Osteoblast (primary cell): ENCODE measurements at regions not wholly inside any gene's neighbourhood (a gene's known extent, or its start where the extent isn't known, plus 50 kb on each side); places are given as distances from the start of the nearest gene placed in this dataset.

ENCODE experiments used
- DNase-seq: peaks from one replicate; pipeline ENCODE4 v3.0.0; 2011; ENCODE audit warnings: low spot score, mixed read lengths; ENCODE audit not compliant: insufficient read length; ENCODE audit errors: missing footprints
- H2AFZ ChIP-seq: 2 replicates; pipeline ENCODE4 v1.6.0; 2011; ENCODE audit warnings: mild to moderate bottlenecking, low read length
- H3K27ac ChIP-seq: 2 replicates; pipeline ENCODE4 v1.5.1; 2011; ENCODE audit warnings: mild to moderate bottlenecking, low read depth, low read length, moderate library complexity
- H3K27me3 ChIP-seq: 2 replicates; pipeline ENCODE4 v1.6.0; 2012; ENCODE audit warnings: mild to moderate bottlenecking, control low read depth, inconsistent platforms, low read length, moderate library complexity; ENCODE audit not compliant: insufficient read depth
- H3K36me3 ChIP-seq: 2 replicates; pipeline ENCODE4 v1.5.1; 2011; ENCODE audit warnings: mild to moderate bottlenecking, low read length, control low read depth, moderate library complexity; ENCODE audit not compliant: insufficient read depth
- H3K4me1 ChIP-seq: 2 replicates; pipeline ENCODE4 v1.5.1; 2011; ENCODE audit warnings: mild to moderate bottlenecking, low read length, control low read depth, moderate library complexity; ENCODE audit not compliant: insufficient read depth
- H3K4me2 ChIP-seq: 2 replicates; pipeline ENCODE4 v1.6.0; 2011; ENCODE audit warnings: mild to moderate bottlenecking, low read length; ENCODE audit not compliant: insufficient read depth
- H3K4me3 ChIP-seq: fragments of 200-600 bp; sonication (generic); 3 replicates; pipeline ENCODE4 v1.5.1; 2012; ENCODE audit warnings: mild to moderate bottlenecking, low read length, inconsistent platforms; ENCODE audit not compliant: insufficient read depth
- H3K79me2 ChIP-seq: 2 replicates; pipeline ENCODE4 v1.6.0; 2012; ENCODE audit warnings: mild to moderate bottlenecking, low read length, control low read depth, inconsistent platforms; ENCODE audit not compliant: insufficient read depth
- H3K9me3 ChIP-seq: 2 replicates; pipeline ENCODE4 v1.5.1; 2011; ENCODE audit warnings: low read depth, low read length, control low read depth
- H4K20me1 ChIP-seq: 2 replicates; pipeline ENCODE4 v1.6.0; 2012; ENCODE audit warnings: mild to moderate bottlenecking, low read length, control low read depth; ENCODE audit not compliant: insufficient read depth
- CTCF ChIP-seq: IDR thresholded peaks from 2 replicates; pipeline ENCODE4 v1.5.1; 2011; ENCODE audit warnings: mild to moderate bottlenecking, low read depth, low read length, moderate library complexity; ENCODE audit errors: extremely low read depth

- Histone ChIP-seq H3K36me3 (no peaks in the 10 kb centered on the region), H3K27me3 (no peaks in the 10 kb centered on the region), H2AFZ (no peak overlapping the region), H4K20me1 (no peaks in the 10 kb centered on the region), H3K4me3 (no peak overlapping the region), H3K79me2 (no peaks in the 10 kb centered on the region), H3K4me2 (no peak overlapping the region), H3K4me1 (no peaks in the 10 kb centered on the region), H3K9me3 (no peaks in the 10 kb centered on the region), H3K27ac (no peak overlapping the region)
- no peak for TF ChIP-seq CTCF
- no peak for DNase-seq
These were observed 140.0 kb downstream of the RAB38 start for GRCh38 chr11:88035271-88035670.

GRCh38 chr11:88017666-88018065 lies 157.6 kb downstream of the RAB38 start:
- DNase-seq = no peak
- H3K4me3 ChIP-seq = no peak overlapping the region
- no peak overlapping the region for H3K4me2 ChIP-seq
- no peak overlapping the region for H2AFZ ChIP-seq
- H4K20me1 ChIP-seq = no peaks in the 10 kb centered on the region
- H3K9me3 ChIP-seq = no peaks in the 10 kb centered on the region
- H3K79me2 ChIP-seq = no peaks in the 10 kb centered on the region
- TF ChIP-seq CTCF = no peak
- H3K27ac ChIP-seq = no peak overlapping the region
- H3K27me3 ChIP-seq = no peaks in the 10 kb centered on the region
- no peaks in the 10 kb centered on the region for H3K36me3 ChIP-seq
- no peaks in the 10 kb centered on the region for H3K4me1 ChIP-seq

- TF ChIP-seq CTCF = peak; percentile 80
- no peak overlapping the region for H3K4me3 ChIP-seq
- H3K9me3 ChIP-seq = no peaks in the 10 kb centered on the region
- no peaks in the 10 kb centered on the region for H3K79me2 ChIP-seq
- H3K27me3 ChIP-seq = no peaks in the 10 kb centered on the region
- DNase-seq = no peak
- H2AFZ ChIP-seq = no peak overlapping the region
- H3K27ac ChIP-seq = no peak overlapping the region
- H3K4me2 ChIP-seq = no peak overlapping the region
- H4K20me1 ChIP-seq = no peaks in the 10 kb centered on the region
- H3K4me1 ChIP-seq = no peaks in the 10 kb centered on the region
- H3K36me3 ChIP-seq = no peaks in the 10 kb centered on the region
These were observed 158.7 kb downstream of the RAB38 start for GRCh38 chr11:88016392-88017170.

- no peaks in the 10 kb centered on the region for H4K20me1 ChIP-seq
- H3K27ac ChIP-seq = no peak overlapping the region
- H3K36me3 ChIP-seq = no peaks in the 10 kb centered on the region
- H3K4me1 ChIP-seq = no peaks in the 10 kb centered on the region
- no peaks in the 10 kb centered on the region for H3K9me3 ChIP-seq
- H3K4me3 ChIP-seq = no peak overlapping the region
- H2AFZ ChIP-seq = no peak overlapping the region
- DNase-seq = no peak
- no peak overlapping the region for H3K4me2 ChIP-seq
- no peaks in the 10 kb centered on the region for H3K27me3 ChIP-seq
- no peak for TF ChIP-seq CTCF
- no peaks in the 10 kb centered on the region for H3K79me2 ChIP-seq
These were observed 160.1 kb downstream of the RAB38 start for GRCh38 chr11:88015170-88015569.
